Rectal smooth muscle tissue (tissue), 1 donor: ENCODE measurements at regions not wholly inside any gene's neighbourhood (a gene's known extent, or its start where the extent isn't known, plus 50 kb on each side); places are given as distances from the start of the nearest gene placed in this dataset.

Experiments
- H3K27ac ChIP-seq: one replicate; pipeline ENCODE4 v1.7.0; 2013; ENCODE audit warnings: low read depth, low read length, inconsistent platforms
- H3K27me3 ChIP-seq: one replicate; pipeline ENCODE4 v1.7.0; 2013; ENCODE audit warnings: low read length; ENCODE audit not compliant: control insufficient read depth, insufficient read depth
- H3K36me3 ChIP-seq: one replicate; pipeline ENCODE4 v1.7.0; 2013; ENCODE audit warnings: low read length; ENCODE audit not compliant: control insufficient read depth, insufficient read depth
- H3K4me1 ChIP-seq: one replicate; pipeline ENCODE4 v1.7.0; 2013; ENCODE audit warnings: low read length; ENCODE audit not compliant: control insufficient read depth, insufficient read depth
- H3K4me3 ChIP-seq: one replicate; pipeline ENCODE4 v1.7.0; 2013; ENCODE audit warnings: low read length
- H3K9ac ChIP-seq: one replicate; pipeline ENCODE4 v1.7.0; 2013; ENCODE audit warnings: low read length

- H3K9ac ChIP-seq, result no peak overlapping the region
- no peak overlapping the region for H3K27ac ChIP-seq
- no peak overlapping the region for H3K4me3 ChIP-seq
These were observed 150.2 kb upstream of the PLN start for GRCh38 chr6:118397671-118398465.

GRCh38 chr6:118400098-118400497 is 148.0 kb upstream of the PLN start:
- no peak overlapping the region for H3K9ac ChIP-seq
- no peak overlapping the region for H3K27ac ChIP-seq
- H3K27me3 ChIP-seq, result no peaks in the 10 kb centered on the region
- H3K4me1 ChIP-seq, result no peaks in the 10 kb centered on the region
- H3K4me3 ChIP-seq, result no peak overlapping the region
- no peaks in the 10 kb centered on the region for H3K36me3 ChIP-seq

More at GRCh38 chr6:118397671-118398465, 150.2 kb upstream of the PLN start:
- no peaks in the 10 kb centered on the region for H3K27me3 ChIP-seq
- no peaks in the 10 kb centered on the region for H3K36me3 ChIP-seq
- no peaks in the 10 kb centered on the region for H3K4me1 ChIP-seq

GRCh38 chr6:118400582-118400981 is 147.5 kb upstream of the PLN start:
- no peaks in the 10 kb centered on the region for H3K4me1 ChIP-seq
- no peak overlapping the region for H3K27ac ChIP-seq
- H3K36me3 ChIP-seq, result no peaks in the 10 kb centered on the region
- no peak overlapping the region for H3K4me3 ChIP-seq
- H3K27me3 ChIP-seq, result no peaks in the 10 kb centered on the region
- no peak overlapping the region for H3K9ac ChIP-seq

GRCh38 chr6:118401325-118401975 is 146.6 kb upstream of the PLN start:
- Histone ChIP-seq H3K4me1 (no peaks in the 10 kb centered on the region), H3K27ac (no peak overlapping the region), H3K36me3 (no peaks in the 10 kb centered on the region), H3K9ac (no peak overlapping the region), H3K4me3 (no peak overlapping the region), H3K27me3 (no peaks in the 10 kb centered on the region)

GRCh38 chr6:118403036-118403435 is 145.1 kb upstream of the PLN start:
- H3K27me3 ChIP-seq, result no peaks in the 10 kb centered on the region
- H3K4me3 ChIP-seq, result no peak overlapping the region
- no peak overlapping the region for H3K27ac ChIP-seq
- no peaks in the 10 kb centered on the region for H3K4me1 ChIP-seq
- no peak overlapping the region for H3K9ac ChIP-seq
- no peaks in the 10 kb centered on the region for H3K36me3 ChIP-seq

GRCh38 chr6:118408863-118409262 is 139.2 kb upstream of the PLN start:
- Histone ChIP-seq H3K36me3 (no peaks in the 10 kb centered on the region), H3K27me3 (no peaks in the 10 kb centered on the region), H3K9ac (no peak overlapping the region), H3K27ac (no peak overlapping the region), H3K4me3 (no peak overlapping the region), H3K4me1 (no peaks in the 10 kb centered on the region)

- H3K4me3 ChIP-seq, result no peak overlapping the region
- no peaks in the 10 kb centered on the region for H3K27me3 ChIP-seq
- H3K9ac ChIP-seq, result no peak overlapping the region
- no peaks in the 10 kb centered on the region for H3K36me3 ChIP-seq
- no peak overlapping the region for H3K27ac ChIP-seq
- H3K4me1 ChIP-seq, result no peaks in the 10 kb centered on the region
These were observed 138.1 kb upstream of the PLN start for GRCh38 chr6:118410001-118410400.
